ENCODE measurements at regions not wholly inside any gene's neighbourhood (a gene's known extent, or its start where the extent isn't known, plus 50 kb on each side); places are given as distances from the start of the nearest gene placed in this dataset.

DNA sequence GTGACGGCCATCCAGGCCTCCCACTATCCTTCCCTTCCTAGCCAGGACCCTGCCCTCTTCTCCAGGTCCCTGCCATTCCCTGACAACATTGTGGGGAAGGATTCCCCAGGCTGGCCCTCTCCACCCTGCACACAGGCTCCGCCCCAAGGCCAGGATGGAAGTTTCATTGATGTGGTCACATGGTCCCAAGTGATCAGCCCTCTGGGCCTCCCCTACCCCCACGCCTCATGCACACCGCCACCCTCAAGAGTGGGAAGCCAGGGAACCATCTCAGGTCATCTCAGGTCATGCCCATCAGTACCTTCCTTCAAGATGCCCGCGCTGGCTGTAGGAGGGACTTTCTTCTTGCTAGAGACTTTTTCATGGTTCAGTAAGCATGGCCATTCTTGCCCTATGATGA, 514.8 kb upstream of the RAB6C start:
- no peak overlapping the region for H3K9ac ChIP-seq (ENCODE audit: low read length)

DNA sequence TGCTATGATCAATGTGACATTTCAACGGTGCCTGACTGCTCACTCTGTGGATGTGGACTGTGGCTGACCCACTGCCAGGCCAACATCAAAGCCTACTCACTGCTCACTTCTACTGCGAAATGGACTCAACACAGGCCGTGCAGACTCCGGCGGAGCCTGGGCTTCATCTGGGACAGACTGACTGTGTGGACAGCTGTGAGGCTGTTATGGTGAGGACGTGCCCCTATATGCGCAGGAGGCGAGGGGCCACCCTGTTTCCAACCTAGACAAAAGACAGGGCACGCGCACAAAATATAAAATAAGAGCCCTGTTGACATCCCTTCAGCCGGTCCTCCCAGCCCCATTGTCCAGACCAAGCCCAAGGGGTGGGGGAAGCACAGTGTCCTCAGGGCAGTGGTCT, 514.4 kb upstream of the RAB6C start:
- Histone ChIP-seq H3K4me1 (ENCODE audit: low read length) (no peaks in the 10 kb centered on the region), H3F3A (ENCODE audit: insufficient read depth, low read length) (no peaks in the 10 kb centered on the region), H3K36me3 (replicated peaks; ENCODE audit: insufficient read depth, low read length) (no peaks in the 10 kb centered on the region), H3K9me3 (replicated peaks; ENCODE audit: insufficient read depth, low read length) (no peaks in the 10 kb centered on the region; the same call in 1 of the 2 replicates), H3K9ac (ENCODE audit: low read length) (no peak overlapping the region), H3K9me2 (replicated peaks; ENCODE audit: insufficient read depth, low read length) (no peaks in the 10 kb centered on the region), H3K27me3 (replicated peaks; ENCODE audit: insufficient read depth, low read length) (no peaks in the 10 kb centered on the region), H3K4me2 (ENCODE audit: low read depth, low read length) (no peak overlapping the region), H3K4me3 (ENCODE audit: low read length) (no peak overlapping the region), H4K20me1 (ENCODE audit: insufficient read depth, low read length) (no peaks in the 10 kb centered on the region), H2AFZ (ENCODE audit: low read length) (no peak overlapping the region), H3K27ac (ENCODE audit: low read length) (no peak overlapping the region), H3K79me2 (ENCODE audit: low read length) (no peaks in the 10 kb centered on the region)
- DNase-seq: no peak
- no peak for TF ChIP-seq EZH2phosphoT487 (IDR thresholded peaks at IDR 0.05; ENCODE audit: low read length)
- no peak for TF ChIP-seq EZH2 (optimal IDR thresholded peaks at IDR 0.05; ENCODE audit: low read depth, low read length)
- TF ChIP-seq, protein P1, sequence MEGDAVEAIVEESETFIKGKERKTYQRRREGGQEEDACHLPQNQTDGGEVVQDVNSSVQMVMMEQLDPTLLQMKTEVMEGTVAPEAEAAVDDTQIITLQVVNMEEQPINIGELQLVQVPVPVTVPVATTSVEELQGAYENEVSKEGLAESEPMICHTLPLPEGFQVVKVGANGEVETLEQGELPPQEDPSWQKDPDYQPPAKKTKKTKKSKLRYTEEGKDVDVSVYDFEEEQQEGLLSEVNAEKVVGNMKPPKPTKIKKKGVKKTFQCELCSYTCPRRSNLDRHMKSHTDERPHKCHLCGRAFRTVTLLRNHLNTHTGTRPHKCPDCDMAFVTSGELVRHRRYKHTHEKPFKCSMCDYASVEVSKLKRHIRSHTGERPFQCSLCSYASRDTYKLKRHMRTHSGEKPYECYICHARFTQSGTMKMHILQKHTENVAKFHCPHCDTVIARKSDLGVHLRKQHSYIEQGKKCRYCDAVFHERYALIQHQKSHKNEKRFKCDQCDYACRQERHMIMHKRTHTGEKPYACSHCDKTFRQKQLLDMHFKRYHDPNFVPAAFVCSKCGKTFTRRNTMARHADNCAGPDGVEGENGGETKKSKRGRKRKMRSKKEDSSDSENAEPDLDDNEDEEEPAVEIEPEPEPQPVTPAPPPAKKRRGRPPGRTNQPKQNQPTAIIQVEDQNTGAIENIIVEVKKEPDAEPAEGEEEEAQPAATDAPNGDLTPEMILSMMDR (IDR thresholded peaks at IDR 0.05; ENCODE audit: low read length): no peak

More for the DNA sequence above, 514.8 kb upstream of the RAB6C start:
- TF ChIP-seq, protein P1 (IDR thresholded peaks at IDR 0.05; ENCODE audit: low read length): no peak
- TF ChIP-seq EZH2phosphoT487 (IDR thresholded peaks at IDR 0.05; ENCODE audit: low read length): no peak
- no peak for TF ChIP-seq EZH2 (optimal IDR thresholded peaks at IDR 0.05; ENCODE audit: low read depth, low read length)
- Histone ChIP-seq H3K27me3 (replicated peaks; ENCODE audit: insufficient read depth, low read length) (no peaks in the 10 kb centered on the region), H3F3A (ENCODE audit: insufficient read depth, low read length) (no peaks in the 10 kb centered on the region), H4K20me1 (ENCODE audit: insufficient read depth, low read length) (no peaks in the 10 kb centered on the region), H3K9me3 (replicated peaks; ENCODE audit: insufficient read depth, low read length) (no peaks in the 10 kb centered on the region; the same call in 1 of the 2 replicates), H3K36me3 (replicated peaks; ENCODE audit: insufficient read depth, low read length) (no peaks in the 10 kb centered on the region), H3K79me2 (ENCODE audit: low read length) (no peaks in the 10 kb centered on the region), H3K4me3 (ENCODE audit: low read length) (no peak overlapping the region), H3K9me2 (replicated peaks; ENCODE audit: insufficient read depth, low read length) (no peaks in the 10 kb centered on the region), H3K4me2 (ENCODE audit: low read depth, low read length) (no peak overlapping the region), H3K4me1 (ENCODE audit: low read length) (no peaks in the 10 kb centered on the region), H3K27ac (ENCODE audit: low read length) (no peak overlapping the region), H2AFZ (ENCODE audit: low read length) (no peak overlapping the region)
- DNase-seq: no peak

GRCh38 chr2:129466389-129466788, 513.1 kb upstream of the RAB6C start:
- no peak overlapping the region for H3K27ac ChIP-seq (ENCODE audit: low read length)

More at GRCh38 chr2:129466389-129466788, 513.1 kb upstream of the RAB6C start:
- H3K4me1 ChIP-seq (ENCODE audit: low read length): no peaks in the 10 kb centered on the region
- H3K9ac ChIP-seq (ENCODE audit: low read length): no peak overlapping the region
- H2AFZ ChIP-seq (ENCODE audit: low read length): no peak overlapping the region
- no peaks in the 10 kb centered on the region for H3K9me2 ChIP-seq (replicated peaks; ENCODE audit: insufficient read depth, low read length)
- H3K27me3 ChIP-seq (replicated peaks; ENCODE audit: insufficient read depth, low read length): no peaks in the 10 kb centered on the region
- no peak for DNase-seq
- no peaks in the 10 kb centered on the region for H3K9me3 ChIP-seq (replicated peaks; ENCODE audit: insufficient read depth, low read length)
- H3K4me3 ChIP-seq (ENCODE audit: low read length): no peak overlapping the region
- H3K36me3 ChIP-seq (replicated peaks; ENCODE audit: insufficient read depth, low read length): no peaks in the 10 kb centered on the region
- H3K79me2 ChIP-seq (ENCODE audit: low read length): no peaks in the 10 kb centered on the region
- H3F3A ChIP-seq (ENCODE audit: insufficient read depth, low read length): no peaks in the 10 kb centered on the region
- H3K4me2 ChIP-seq (ENCODE audit: low read depth, low read length): no peak overlapping the region
- no peaks in the 10 kb centered on the region for H4K20me1 ChIP-seq (ENCODE audit: insufficient read depth, low read length)
- no peak for TF ChIP-seq EZH2 (optimal IDR thresholded peaks at IDR 0.05; ENCODE audit: low read depth, low read length)
- TF ChIP-seq, protein P1 (IDR thresholded peaks at IDR 0.05; ENCODE audit: low read length): no peak
- no peak for TF ChIP-seq EZH2phosphoT487 (IDR thresholded peaks at IDR 0.05; ENCODE audit: low read length)
